Activated T-helper 2 cell treated with anti-CD3 and anti-CD28 coated beads, Interferon-gamma antibody, Interleukin-2, Interleukin-4, amounts not matched to agents 10 μg/mL and 5 μg/mL and 100 μg/mL, durations not matched to agents 14 hours and 24 hours and 36 hours (primary cell): ENCODE measurements at regions not wholly inside any gene's neighbourhood (a gene's known extent, or its start where the extent isn't known, plus 50 kb on each side); places are given as distances from the start of the nearest gene placed in this dataset.
A peak's percentile ranks its signal among the peaks of the same experiment; 100 is the strongest.

Source experiments
- DNase-seq: peaks from one replicate; pipeline ENCODE4 v3.0.0; 2021; ENCODE audit warnings: low spot score
- H3K27ac Mint-ChIP-seq: one replicate; pipeline ENCODE4 v1.8.0; 2021; ENCODE audit warnings: mixed read lengths
- H3K27me3 Mint-ChIP-seq: one replicate; pipeline ENCODE4 v1.8.0; 2021; ENCODE audit warnings: low read depth, mixed read lengths
- H3K36me3 Mint-ChIP-seq: one replicate; pipeline ENCODE4 v1.8.0; 2021; ENCODE audit warnings: low read depth, mixed read lengths
- H3K4me1 Mint-ChIP-seq: one replicate; pipeline ENCODE4 v1.8.0; 2021; ENCODE audit warnings: low read depth, mixed read lengths
- H3K4me3 Mint-ChIP-seq: one replicate; pipeline ENCODE4 v1.8.0; 2021; ENCODE audit warnings: low read depth, mild to moderate bottlenecking, moderate library complexity, mixed read lengths
- H3K9me3 Mint-ChIP-seq: one replicate; pipeline ENCODE4 v1.8.0; 2021; ENCODE audit warnings: mixed read lengths
- intact Hi-C: fragments of 100-400 bp; cut with micrococcal nuclease; formaldehyde crosslinking; loops from one replicate; pipeline ENCODE4 v1.15.1; 2023

GRCh38 chrX:39756086-39756883, 341.5 kb downstream of the BCOR start:
- H3K4me3 Mint-ChIP-seq = no peak overlapping the region
- no peaks in the 10 kb centered on the region for H3K36me3 Mint-ChIP-seq
- DNase-seq = no peak
- no peak overlapping the region for H3K27ac Mint-ChIP-seq
- peaks cover 15% of the 10 kb centered on the region for H3K4me1 Mint-ChIP-seq
- no peaks in the 10 kb centered on the region for H3K27me3 Mint-ChIP-seq
- intact Hi-C loops = no loop called here
- H3K9me3 Mint-ChIP-seq = no peaks in the 10 kb centered on the region

GRCh38 chrX:39757971-39758370, 339.8 kb downstream of the BCOR start:
- no peak for DNase-seq
- Mint-ChIP-seq H3K27me3 (no peaks in the 10 kb centered on the region), H3K27ac (no peak overlapping the region), H3K36me3 (no peaks in the 10 kb centered on the region), H3K4me1 (peaks cover 20% of the 10 kb centered on the region), H3K9me3 (no peaks in the 10 kb centered on the region), H3K4me3 (no peak overlapping the region)
- intact Hi-C loops = no loop called here

DNA sequence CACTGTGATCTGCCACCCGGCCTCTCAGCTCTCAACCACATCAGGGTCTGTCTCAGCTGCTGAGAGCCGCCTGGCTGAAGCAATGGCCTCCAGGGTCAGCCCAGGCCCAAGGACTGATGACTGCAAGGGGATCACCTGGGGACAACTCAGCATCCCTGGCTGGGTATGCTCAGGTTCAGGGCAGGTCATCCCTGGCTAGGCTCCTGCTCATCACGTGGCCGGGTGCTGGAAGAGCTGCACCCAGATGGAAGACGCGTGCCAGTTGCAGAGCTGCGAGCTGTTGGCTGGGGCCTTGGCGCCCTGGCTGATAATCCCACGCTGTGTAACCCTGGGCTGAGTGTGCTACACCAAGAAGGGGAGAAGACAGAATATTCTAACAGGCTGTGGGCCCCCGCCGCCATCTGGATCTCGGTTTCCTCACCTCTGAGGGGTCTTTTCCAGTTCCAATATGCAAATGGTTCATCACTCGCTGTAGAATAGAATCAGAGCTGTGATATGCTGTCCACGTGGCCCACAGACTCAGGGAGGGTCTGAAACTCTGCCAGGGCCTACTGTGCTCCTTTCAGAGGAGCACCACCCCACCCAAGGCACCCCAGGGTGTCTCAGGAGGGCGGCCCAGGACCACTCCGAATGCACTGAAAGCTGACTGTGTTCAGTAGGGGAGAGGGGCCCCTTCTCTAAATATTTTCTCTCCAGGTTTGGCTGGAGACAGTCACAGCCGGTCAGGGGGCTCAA, 338.8 kb downstream of the BCOR start:
- no peaks in the 10 kb centered on the region for H3K9me3 Mint-ChIP-seq
- no peak overlapping the region for H3K27ac Mint-ChIP-seq
- intact Hi-C loops = no loop called here
- no peak for DNase-seq
- no peaks in the 10 kb centered on the region for H3K36me3 Mint-ChIP-seq
- H3K4me1 Mint-ChIP-seq = peaks cover 15% of the 10 kb centered on the region
- no peak overlapping the region for H3K4me3 Mint-ChIP-seq
- H3K27me3 Mint-ChIP-seq = no peaks in the 10 kb centered on the region

GRCh38 chrX:39759526-39760224, 338.1 kb downstream of the BCOR start:
- Mint-ChIP-seq H3K9me3 (no peaks in the 10 kb centered on the region), H3K4me1 (peaks cover 15% of the 10 kb centered on the region), H3K27me3 (no peaks in the 10 kb centered on the region), H3K36me3 (no peaks in the 10 kb centered on the region), H3K4me3 (no peak overlapping the region), H3K27ac (no peak overlapping the region)
- intact Hi-C loops = no loop called here
- no peak for DNase-seq

- no peak overlapping the region for H3K4me3 Mint-ChIP-seq
- H3K36me3 Mint-ChIP-seq = no peaks in the 10 kb centered on the region
- H3K27ac Mint-ChIP-seq = peak overlapping the region; percentile 85
- intact Hi-C loops = loop anchor here (1.0 kb wide), 1 partner anchor 11 kb away; no protein-coding TSS in a partner anchor
- peaks cover 23% of the 10 kb centered on the region for H3K4me1 Mint-ChIP-seq
- H3K9me3 Mint-ChIP-seq = no peaks in the 10 kb centered on the region
- H3K27me3 Mint-ChIP-seq = no peaks in the 10 kb centered on the region
- no peak for DNase-seq
Observed at GRCh38 chrX:39760930-39761329, 336.8 kb downstream of the BCOR start.

- intact Hi-C loops = no loop called here
- H3K9me3 Mint-ChIP-seq = no peaks in the 10 kb centered on the region
- no peak for DNase-seq
- H3K4me1 Mint-ChIP-seq = peaks cover 32% of the 10 kb centered on the region
- H3K27me3 Mint-ChIP-seq = no peaks in the 10 kb centered on the region
- no peaks in the 10 kb centered on the region for H3K36me3 Mint-ChIP-seq
- H3K27ac Mint-ChIP-seq = no peak overlapping the region
- H3K4me3 Mint-ChIP-seq = no peak overlapping the region
Observed at GRCh38 chrX:39762266-39762841, 335.4 kb downstream of the BCOR start.

- H3K4me1 Mint-ChIP-seq = peaks cover 39% of the 10 kb centered on the region
- intact Hi-C loops = no loop called here
- no peak overlapping the region for H3K4me3 Mint-ChIP-seq
- no peaks in the 10 kb centered on the region for H3K36me3 Mint-ChIP-seq
- H3K9me3 Mint-ChIP-seq = no peaks in the 10 kb centered on the region
- H3K27me3 Mint-ChIP-seq = no peaks in the 10 kb centered on the region
- DNase-seq = no peak
- no peak overlapping the region for H3K27ac Mint-ChIP-seq
Observed at GRCh38 chrX:39764441-39764914, 333.3 kb downstream of the BCOR start.

GRCh38 chrX:39765327-39765726, 332.4 kb downstream of the BCOR start:
- intact Hi-C loops = no loop called here
- Mint-ChIP-seq H3K9me3 (peaks cover 1% of the 10 kb centered on the region), H3K36me3 (no peaks in the 10 kb centered on the region), H3K27me3 (no peaks in the 10 kb centered on the region), H3K4me3 (no peak overlapping the region), H3K27ac (peak overlapping the region; percentile 95), H3K4me1 (peaks cover 39% of the 10 kb centered on the region)
- no peak for DNase-seq

GRCh38 chrX:39766085-39766726, 331.6 kb downstream of the BCOR start:
- Mint-ChIP-seq H3K4me1 (peaks cover 39% of the 10 kb centered on the region), H3K27ac (peak overlapping the region; percentile 95), H3K27me3 (no peaks in the 10 kb centered on the region), H3K9me3 (peaks cover 4% of the 10 kb centered on the region), H3K4me3 (peak overlapping the region; percentile 52), H3K36me3 (no peaks in the 10 kb centered on the region)
- DNase-seq = peak; percentile 31
- intact Hi-C loops = loop anchor here (1.0 to 2.0 kb wide), 2 partner anchors 8 to 331 kb away; partner anchors contain the start of gene BCOR

- H3K9me3 Mint-ChIP-seq = peaks cover 4% of the 10 kb centered on the region
- intact Hi-C loops = loop anchor here (1.0 to 2.0 kb wide), 2 partner anchors 7 to 330 kb away; partner anchors contain the start of gene BCOR
- peak overlapping the region; percentile 95 for H3K27ac Mint-ChIP-seq
- no peaks in the 10 kb centered on the region for H3K36me3 Mint-ChIP-seq
- no peak overlapping the region for H3K4me3 Mint-ChIP-seq
- no peak for DNase-seq
- no peaks in the 10 kb centered on the region for H3K27me3 Mint-ChIP-seq
- peaks cover 41% of the 10 kb centered on the region for H3K4me1 Mint-ChIP-seq
Observed at GRCh38 chrX:39766855-39767254, 330.9 kb downstream of the BCOR start.

DNA sequence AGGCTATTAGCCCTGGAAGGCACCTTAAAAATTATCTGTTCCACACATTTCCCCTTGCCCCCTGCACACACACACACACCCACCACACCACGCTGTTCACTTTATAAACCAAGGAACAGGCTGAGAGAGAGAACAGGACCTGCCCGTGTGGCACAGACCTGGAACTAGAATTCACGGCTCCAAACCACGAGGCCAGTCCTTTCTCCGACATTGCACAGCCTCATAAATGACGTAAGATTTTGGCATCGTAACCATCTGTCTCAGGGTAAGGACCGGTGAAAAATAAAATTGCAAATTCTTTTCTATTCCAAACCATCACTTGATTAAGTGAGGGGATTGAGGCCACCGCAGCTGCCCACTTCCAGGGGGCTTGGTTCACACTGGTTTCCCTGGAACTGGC, 330.3 kb downstream of the BCOR start:
- Mint-ChIP-seq H3K4me1 (peaks cover 40% of the 10 kb centered on the region), H3K27me3 (no peaks in the 10 kb centered on the region), H3K4me3 (no peak overlapping the region), H3K9me3 (peaks cover 4% of the 10 kb centered on the region), H3K27ac (no peak overlapping the region), H3K36me3 (no peaks in the 10 kb centered on the region)
- intact Hi-C loops = loop anchor here (2.0 kb wide), 1 partner anchor 329 kb away; the partner anchor contains the start of gene BCOR
- DNase-seq = no peak

DNA sequence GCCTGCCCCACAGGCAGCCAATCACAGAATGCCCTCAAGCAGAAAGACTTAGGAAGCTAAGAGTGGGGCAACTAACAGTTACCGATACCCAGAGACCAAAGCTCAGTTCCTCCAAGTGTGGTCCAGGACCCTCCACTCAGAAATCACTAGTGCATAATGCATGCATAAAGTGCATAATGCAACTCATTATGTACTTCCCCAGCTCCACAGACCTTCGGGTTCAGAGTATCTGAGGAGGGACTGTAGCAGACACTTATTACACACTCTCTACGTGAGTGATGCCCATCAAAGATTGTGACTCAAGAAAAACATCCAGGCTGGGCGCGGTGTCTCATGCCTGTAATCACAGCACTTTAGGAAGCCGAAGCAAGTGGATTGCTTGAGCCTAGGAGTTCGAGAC, 328.0 kb downstream of the BCOR start:
- no peak for DNase-seq
- Mint-ChIP-seq H3K4me1 (peaks cover 58% of the 10 kb centered on the region), H3K36me3 (no peaks in the 10 kb centered on the region), H3K27me3 (no peaks in the 10 kb centered on the region), H3K27ac (no peak overlapping the region), H3K4me3 (no peak overlapping the region), H3K9me3 (peaks cover 4% of the 10 kb centered on the region)
- intact Hi-C loops = loop anchor here (5.0 to 10.0 kb wide), 7 partner anchors 37 to 965 kb away; partner anchors contain the start of gene MID1IP1
